GM12864 (cell line): ENCODE measurements at regions not wholly inside any gene's neighbourhood (a gene's known extent, or its start where the extent isn't known, plus 50 kb on each side); places are given as distances from the start of the nearest gene placed in this dataset.

Source experiments
- DNase-seq: peaks from one replicate; pipeline ENCODE4 v3.0.0-alpha.2; 2011; ENCODE audit warnings: low read depth
- H3K4me3 ChIP-seq: 2 replicates; pipeline ENCODE4 v1.5.1; 2011; ENCODE audit warnings: mild to moderate bottlenecking, low read depth, low read length, control low read depth
- TF ChIP-seq, protein P1 (sequence below): IDR thresholded peaks from 2 replicates; pipeline ENCODE4 v1.5.1; 2011; ENCODE audit warnings: low read depth, mild to moderate bottlenecking, moderate library complexity, low read length, control low read depth, inconsistent platforms; ENCODE audit errors: missing control alignments

DNA sequence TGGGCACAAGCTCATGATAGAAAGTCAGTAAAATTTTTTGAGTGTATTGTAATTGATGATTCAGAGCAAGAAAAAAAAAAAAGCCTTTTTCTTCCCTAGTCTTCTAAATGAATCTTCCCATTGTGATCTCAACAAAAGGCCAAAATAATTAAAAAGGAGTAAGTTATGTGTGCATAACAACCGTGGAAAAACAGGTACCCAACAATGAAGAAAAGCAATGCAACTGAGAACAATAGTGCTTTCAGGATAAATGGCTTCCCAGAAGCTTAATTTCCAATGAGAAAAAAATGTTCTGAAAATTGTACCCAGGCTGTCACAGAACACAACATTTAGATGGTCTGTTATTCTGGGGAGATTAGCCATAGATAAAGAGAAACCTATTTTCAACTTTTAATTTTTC, 399.0 kb upstream of the AGA start:
- TF ChIP-seq, protein P1, sequence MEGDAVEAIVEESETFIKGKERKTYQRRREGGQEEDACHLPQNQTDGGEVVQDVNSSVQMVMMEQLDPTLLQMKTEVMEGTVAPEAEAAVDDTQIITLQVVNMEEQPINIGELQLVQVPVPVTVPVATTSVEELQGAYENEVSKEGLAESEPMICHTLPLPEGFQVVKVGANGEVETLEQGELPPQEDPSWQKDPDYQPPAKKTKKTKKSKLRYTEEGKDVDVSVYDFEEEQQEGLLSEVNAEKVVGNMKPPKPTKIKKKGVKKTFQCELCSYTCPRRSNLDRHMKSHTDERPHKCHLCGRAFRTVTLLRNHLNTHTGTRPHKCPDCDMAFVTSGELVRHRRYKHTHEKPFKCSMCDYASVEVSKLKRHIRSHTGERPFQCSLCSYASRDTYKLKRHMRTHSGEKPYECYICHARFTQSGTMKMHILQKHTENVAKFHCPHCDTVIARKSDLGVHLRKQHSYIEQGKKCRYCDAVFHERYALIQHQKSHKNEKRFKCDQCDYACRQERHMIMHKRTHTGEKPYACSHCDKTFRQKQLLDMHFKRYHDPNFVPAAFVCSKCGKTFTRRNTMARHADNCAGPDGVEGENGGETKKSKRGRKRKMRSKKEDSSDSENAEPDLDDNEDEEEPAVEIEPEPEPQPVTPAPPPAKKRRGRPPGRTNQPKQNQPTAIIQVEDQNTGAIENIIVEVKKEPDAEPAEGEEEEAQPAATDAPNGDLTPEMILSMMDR = no peak
- H3K4me3 ChIP-seq = no peak overlapping the region
- no peak for DNase-seq

DNA sequence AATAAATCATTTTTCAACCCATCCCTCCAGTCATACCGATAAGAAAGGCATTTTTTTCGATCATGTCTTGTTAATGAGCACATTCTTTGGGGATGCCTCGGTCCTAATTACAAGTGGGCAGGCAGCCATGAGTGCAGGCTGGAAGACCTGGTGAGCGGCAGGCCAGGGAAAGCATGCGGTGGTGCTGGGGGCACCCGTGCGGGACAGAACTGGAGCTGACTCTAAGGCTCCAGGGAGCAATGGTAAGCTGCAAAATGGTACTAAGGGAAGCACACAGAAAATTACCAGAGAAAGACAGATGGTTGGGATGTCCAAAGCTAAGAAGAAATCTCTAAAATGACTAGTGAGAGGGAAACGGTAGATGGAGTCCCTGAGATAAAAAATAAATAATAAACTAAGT, 411.0 kb upstream of the AGA start:
- TF ChIP-seq, protein P1 = no peak
- no peak for DNase-seq
- H3K4me3 ChIP-seq = no peak overlapping the region

DNA sequence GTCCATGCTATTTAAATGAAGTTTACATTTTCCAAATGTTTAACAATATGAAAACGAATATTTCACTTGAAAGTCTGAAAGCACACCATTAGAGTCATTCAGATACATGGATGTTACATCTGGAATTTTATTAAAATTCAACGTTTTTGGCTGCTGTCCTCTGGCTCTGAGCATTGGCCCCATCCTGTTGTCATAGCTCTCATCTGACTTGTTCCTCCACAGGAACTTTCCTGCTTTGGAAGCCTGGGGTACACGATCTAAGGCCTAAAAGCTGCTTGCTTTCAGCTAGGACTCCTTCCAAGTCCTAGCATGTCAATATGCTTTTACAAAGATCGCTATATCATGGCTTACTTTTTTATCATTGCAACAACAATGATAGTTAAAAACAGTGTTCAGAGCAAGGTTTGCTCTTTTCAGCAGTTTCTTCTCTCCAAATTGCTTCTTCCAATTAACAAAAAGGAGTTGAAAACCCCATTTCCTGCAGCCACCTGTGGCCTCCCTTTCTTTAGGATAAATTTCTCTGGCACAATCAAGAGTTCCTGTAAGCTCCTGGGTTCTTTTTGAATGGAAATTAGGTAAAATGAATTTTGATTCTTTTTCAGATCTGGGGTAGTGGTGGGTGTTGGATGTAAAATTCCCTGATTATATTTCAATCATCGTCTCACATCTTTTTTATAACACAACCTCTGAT, 413.4 kb upstream of the AGA start:
- DNase-seq = no peak
- TF ChIP-seq, protein P1 = no peak
- H3K4me3 ChIP-seq = no peak overlapping the region

DNA sequence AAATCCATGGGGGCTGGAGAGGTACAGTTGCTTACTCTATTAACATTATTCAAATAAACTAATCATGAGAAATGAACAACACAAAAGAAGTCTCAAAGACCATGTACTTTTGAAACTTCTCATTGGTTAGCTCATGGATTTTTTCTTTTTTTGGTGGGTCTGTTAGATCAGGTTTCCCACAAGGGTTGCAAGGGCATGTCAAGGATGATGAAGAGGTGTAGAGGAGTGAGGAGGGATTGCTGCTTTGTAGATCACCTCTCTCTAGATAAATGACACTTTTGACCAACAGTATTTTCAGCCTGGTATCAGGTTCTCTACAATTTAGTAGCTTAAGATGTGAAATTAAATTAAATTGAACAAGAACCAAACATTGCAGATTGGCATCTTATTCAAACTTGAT, 417.9 kb upstream of the AGA start:
- no peak overlapping the region for H3K4me3 ChIP-seq
- TF ChIP-seq, protein P1 = no peak

DNA sequence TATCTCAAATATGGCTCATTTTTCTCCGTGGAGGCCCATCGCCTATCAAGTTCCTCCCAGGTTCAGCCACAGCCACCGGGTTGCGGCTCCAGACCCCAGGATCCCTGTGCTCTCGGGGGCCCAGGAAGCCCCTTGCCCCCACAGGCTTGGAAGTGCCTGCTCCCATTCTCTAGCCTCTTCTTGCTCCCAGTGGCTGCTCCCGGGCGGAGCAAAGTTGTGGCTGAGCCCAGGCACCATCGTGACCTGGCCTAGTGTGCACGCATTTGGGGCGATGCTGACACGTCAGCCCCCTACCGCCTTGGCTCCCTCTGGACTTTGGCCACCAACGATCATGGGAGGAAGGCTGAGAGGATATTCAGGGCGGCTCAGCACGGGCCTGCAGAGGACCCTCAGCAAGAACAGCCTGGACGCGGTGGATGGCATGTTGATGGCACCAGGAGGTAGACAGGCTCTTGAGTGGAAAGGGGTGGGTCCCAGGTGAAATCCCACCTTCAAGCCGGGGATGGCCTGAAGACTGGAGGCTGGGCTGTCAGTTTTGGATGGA, 419.4 kb upstream of the AGA start:
- no peak overlapping the region for H3K4me3 ChIP-seq
- TF ChIP-seq, protein P1 = no peak
- no peak for DNase-seq

More for the DNA sequence above, 417.9 kb upstream of the AGA start:
- no peak for DNase-seq

DNA sequence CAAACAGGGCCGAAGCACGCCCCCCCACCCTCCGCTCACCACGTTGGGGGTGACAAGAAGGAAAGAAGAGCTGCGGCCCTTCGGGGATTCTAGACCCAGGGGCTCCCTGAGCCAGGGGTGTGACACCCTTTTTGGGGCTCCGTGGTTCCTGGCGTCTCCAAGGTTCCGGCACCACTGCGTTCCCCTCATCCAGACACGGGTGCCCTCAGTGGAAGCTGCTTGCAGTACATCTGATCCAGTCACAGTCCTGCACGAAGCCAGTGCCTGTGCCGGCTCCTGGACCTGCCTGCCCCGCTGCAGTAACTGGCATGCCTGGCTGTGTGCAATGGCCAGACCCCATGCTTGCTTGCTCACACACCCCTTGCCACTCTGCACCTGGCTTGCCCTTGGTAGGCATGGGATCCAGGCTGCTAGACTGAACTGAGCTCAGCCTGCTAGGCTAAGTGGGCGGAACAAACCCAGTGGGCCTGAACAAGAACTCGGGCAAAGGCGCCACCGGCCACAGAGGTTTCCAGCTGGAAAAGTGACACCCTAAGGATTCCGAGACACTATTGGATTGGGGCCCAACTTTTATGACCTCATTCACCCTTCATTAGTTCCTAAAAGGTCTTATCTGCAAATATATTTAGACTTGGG, 420.4 kb upstream of the AGA start:
- TF ChIP-seq, protein P1 = no peak
- DNase-seq = no peak
- H3K4me3 ChIP-seq = no peak overlapping the region
